GM21528 (cell line): ENCODE measurements at regions not wholly inside any gene's neighbourhood (a gene's known extent, or its start where the extent isn't known, plus 50 kb on each side); places are given as distances from the start of the nearest gene placed in this dataset.
"Not testable (repeated sequence)": the region's sequence is repeated elsewhere in the genome, so short reads cannot be mapped to it uniquely, and the experiment has no call there.

Experiments
- ATAC-seq: cut with Tn5 transposase; IDR thresholded peaks from one replicate; pipeline ENCODE4 v1.9.1; 2021; ENCODE audit warnings: mild to moderate bottlenecking, moderate library complexity; ENCODE audit not compliant: unreplicated experiment, low FRiP score

GRCh38 chr2:44051593-44052347 is 56.0 kb upstream of the LRPPRC start:
- no peak for ATAC-seq

GRCh38 chr2:44052584-44052983 is 56.8 kb upstream of the LRPPRC start:
- no peak for ATAC-seq

DNA sequence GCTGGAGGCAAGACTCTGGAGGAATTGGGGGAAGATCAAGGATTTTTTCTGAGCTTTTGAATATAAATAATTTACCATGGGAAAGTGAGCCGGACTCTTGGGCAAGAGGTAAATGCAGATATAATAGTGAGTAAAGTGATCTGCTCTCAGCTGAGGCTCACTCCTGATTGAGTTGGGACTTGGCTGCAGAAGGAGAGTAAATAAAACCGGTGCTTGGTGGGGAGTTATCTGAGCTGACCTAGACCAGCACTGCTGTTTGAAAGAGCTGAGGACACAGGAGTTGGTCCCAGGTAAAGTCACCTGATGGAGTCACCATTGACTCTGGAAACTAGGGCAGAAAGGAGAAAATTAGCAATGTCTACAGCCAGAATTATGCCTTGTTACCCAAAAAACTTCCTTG is 57.3 kb upstream of the LRPPRC start:
- ATAC-seq = no peak

DNA sequence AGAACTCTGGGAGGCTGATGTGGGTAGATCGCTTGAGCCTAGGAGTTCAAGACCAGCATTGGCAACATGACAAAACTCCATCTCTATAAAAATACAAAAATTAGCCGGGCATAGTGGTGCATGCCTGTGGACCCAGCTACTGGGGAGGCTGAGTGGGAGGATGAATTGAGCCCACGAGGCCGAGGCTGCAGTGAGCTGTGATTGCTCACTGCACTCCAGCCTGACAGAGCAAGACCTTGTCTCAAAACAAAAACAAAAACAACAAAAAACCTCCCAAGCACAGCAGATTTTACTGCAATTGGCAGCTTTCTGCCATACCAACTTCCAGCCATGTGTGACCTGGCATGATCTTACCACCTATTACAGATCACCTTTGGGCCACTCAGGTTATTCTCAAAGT is 57.7 kb upstream of the LRPPRC start:
- no peak for ATAC-seq

DNA sequence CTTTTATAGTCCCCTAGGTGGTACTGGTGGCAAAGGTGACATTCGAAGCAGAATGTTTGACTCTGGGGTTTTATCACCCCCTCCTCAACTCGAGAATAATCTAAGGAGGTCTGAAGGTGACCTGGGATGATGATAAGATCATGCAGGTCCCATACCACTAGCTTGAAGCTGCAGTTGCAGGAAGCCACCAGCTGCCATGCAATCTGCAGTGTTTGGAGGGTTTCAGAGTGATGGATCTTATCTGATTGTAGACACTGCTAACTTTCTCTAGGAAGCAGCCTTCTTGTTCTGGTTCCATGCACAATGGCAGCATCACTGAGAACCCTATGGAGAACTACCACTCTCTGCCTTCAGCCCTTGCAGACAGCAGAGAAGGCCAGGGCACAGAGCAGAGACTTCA is 59.4 kb upstream of the LRPPRC start:
- ATAC-seq = no peak

- ATAC-seq = no peak
Measured at GRCh38 chr2:44055664-44056063, 59.9 kb upstream of the LRPPRC start.

- no peak for ATAC-seq
Measured at GRCh38 chr2:44056947-44057346, 61.2 kb upstream of the LRPPRC start.

DNA sequence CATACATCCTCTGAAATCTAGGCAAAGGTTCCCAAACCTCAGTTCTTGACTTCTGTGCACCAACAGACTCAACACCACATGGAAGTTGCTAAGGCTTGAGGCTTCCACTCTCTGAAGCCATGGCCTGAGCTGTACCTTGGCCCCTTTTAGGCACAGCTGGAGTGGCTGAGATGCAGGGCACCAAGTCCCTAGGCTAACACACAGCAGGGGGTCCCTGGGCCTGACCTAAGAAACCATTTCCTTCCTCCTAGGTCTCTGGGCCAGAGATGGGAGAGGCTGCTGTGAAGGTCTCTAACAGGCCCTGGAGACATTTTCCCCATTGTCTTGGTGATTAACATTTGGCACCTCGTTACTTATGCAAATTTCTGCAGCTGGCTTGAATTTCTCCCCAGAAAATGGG is 64.5 kb upstream of the LRPPRC start:
- ATAC-seq = not testable (repeated sequence)

GRCh38 chr2:44060990-44061389 is 65.2 kb upstream of the LRPPRC start:
- no peak for ATAC-seq

DNA sequence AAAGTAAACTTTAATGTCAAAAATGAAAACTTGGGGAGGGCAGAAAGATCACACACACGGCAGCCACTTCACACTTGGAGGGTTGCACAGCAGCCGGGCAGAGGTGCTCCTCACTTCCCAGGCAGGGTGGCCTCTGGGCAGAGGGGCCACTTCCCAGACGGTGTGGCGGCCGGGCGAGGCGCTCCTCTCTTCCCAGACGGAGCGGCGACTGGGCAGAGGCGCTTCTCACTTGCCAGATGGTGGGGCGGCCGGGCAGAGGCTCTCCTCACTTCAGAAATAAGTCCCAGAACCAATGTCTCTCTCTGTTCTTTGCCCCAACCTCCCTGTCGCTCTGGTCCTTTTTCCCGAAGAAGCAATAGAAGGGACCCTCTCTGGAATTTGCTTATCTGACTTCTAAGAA is 65.7 kb upstream of the LRPPRC start:
- no peak for ATAC-seq

- ATAC-seq = no peak
Measured at GRCh38 chr2:44061876-44062275, 66.1 kb upstream of the LRPPRC start.

- no peak for ATAC-seq
Measured at GRCh38 chr2:44063033-44063432, 67.2 kb upstream of the LRPPRC start.

- ATAC-seq = not testable (repeated sequence)
Measured at GRCh38 chr2:44064281-44064680, 68.5 kb upstream of the LRPPRC start.

GRCh38 chr2:44067012-44067790 is 71.4 kb upstream of the LRPPRC start:
- ATAC-seq = not testable (repeated sequence)

GRCh38 chr2:44067791-44068181 is 72.0 kb upstream of the LRPPRC start:
- ATAC-seq = not testable (repeated sequence)

DNA sequence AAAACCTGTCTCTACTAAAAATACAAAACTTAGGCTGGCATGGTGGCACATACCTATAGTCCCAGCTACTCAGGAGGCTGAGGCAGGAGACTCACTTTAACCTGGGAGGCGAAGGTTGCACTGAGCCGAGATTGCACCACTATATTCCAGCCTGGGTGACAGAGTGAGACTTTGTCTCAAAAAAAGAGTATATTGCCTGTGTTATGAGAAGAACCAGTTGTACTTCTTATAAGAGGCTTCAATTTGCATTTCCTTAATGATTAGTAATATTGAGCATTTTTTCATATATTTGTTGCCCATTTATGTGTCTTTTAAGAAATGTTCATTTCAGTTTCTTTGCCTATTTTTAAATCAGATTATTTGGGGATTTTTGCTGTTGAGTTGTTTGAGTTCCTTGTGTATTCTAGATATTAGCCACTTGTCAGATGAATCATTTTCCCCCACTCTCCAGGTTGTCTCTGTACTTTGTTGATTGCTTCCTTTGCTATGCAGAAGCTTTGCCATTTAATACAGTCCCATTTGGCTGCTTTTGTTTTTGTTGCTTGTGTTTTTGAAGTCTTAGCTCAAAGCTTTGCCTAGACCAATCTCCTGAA is 75.8 kb upstream of the LRPPRC start:
- ATAC-seq = no peak

- not testable (repeated sequence) for ATAC-seq
Measured at GRCh38 chr2:44073667-44074066, 77.9 kb upstream of the LRPPRC start.

GRCh38 chr2:44074795-44075194 is 79.0 kb upstream of the LRPPRC start:
- ATAC-seq = not testable (repeated sequence)

GRCh38 chr2:44075541-44075940 is 79.8 kb upstream of the LRPPRC start:
- no peak for ATAC-seq

- ATAC-seq = no peak
Measured at GRCh38 chr2:44077942-44078511, 82.2 kb upstream of the LRPPRC start.

DNA sequence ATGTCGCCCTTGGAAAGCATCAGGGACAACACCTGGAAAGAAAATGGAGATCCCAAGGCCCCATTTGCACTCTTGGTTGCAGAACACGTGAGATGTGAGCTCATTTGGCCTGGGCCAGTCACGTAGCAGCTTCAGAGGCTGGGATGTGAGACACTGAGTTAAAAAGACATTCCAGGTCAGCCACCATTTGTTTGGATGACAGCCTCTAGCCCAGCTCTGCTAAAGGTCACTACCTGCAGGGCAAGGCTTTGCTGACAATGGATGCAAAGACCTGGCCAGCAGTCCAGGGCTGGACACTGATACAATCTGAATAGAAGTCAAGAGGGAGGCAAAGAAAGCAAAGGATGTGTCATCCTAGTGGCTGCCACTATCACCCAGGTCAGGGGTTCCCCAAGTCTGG is 83.9 kb upstream of the LRPPRC start:
- ATAC-seq = no peak
